GM13977 (cell line): ENCODE measurements at regions not wholly inside any gene's neighbourhood (a gene's known extent, or its start where the extent isn't known, plus 50 kb on each side); places are given as distances from the start of the nearest gene placed in this dataset.
"Not testable (repeated sequence)": the region's sequence is repeated elsewhere in the genome, so short reads cannot be mapped to it uniquely, and the experiment has no call there.

Experiments
- DNase-seq: peaks from one replicate; pipeline ENCODE4 v3.0.0; 2012; ENCODE audit warnings: low spot score
- in situ Hi-C: fragments of 300-500 bp; cut with MboI; formaldehyde crosslinking; loops from one replicate; pipeline ENCODE4 v1.12.0; 2022; ENCODE audit warnings: low sequenced_read_pairs, low pct_unique_long_range_greater_than_20kb, mixed read lengths, inconsistent platforms; ENCODE audit not compliant: unreplicated experiment
- TF ChIP-seq, protein P1 (sequence below): IDR thresholded peaks from 2 replicates; pipeline ENCODE4 v1.5.1; 2012; ENCODE audit warnings: mild to moderate bottlenecking, control low read depth; ENCODE audit not compliant: insufficient read depth; ENCODE audit errors: extremely low read depth, missing control alignments

DNA sequence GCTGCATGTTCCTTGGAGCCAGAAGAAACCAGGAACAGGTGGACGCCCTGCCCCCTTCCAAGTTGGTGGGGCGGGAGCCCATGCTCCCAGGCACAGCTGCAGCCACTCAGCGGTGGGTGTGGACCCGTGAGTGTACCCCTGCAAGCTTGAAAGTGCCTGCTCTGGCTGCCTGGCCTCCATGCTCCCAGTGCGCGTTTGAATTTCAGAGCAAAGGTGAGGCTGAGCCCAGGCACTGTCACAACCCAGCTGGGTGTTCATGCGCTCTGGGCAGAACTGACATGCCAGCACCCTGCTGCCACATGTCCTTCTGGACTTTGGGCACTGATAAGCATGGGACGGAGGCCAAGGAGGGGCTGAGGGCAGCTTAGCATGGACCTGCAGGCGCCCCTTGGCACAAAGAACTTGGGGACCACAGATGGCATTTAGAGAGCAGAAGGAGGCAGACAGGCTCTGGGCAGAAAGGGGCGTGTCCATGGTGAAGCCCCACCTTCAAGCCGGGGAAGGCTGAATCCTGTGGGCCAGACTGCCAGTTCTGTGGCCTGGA, 402.0 kb upstream of the NRG3 start:
- DNase-seq, result no peak
- in situ Hi-C loops, result no loop called here
- TF ChIP-seq, protein P1, sequence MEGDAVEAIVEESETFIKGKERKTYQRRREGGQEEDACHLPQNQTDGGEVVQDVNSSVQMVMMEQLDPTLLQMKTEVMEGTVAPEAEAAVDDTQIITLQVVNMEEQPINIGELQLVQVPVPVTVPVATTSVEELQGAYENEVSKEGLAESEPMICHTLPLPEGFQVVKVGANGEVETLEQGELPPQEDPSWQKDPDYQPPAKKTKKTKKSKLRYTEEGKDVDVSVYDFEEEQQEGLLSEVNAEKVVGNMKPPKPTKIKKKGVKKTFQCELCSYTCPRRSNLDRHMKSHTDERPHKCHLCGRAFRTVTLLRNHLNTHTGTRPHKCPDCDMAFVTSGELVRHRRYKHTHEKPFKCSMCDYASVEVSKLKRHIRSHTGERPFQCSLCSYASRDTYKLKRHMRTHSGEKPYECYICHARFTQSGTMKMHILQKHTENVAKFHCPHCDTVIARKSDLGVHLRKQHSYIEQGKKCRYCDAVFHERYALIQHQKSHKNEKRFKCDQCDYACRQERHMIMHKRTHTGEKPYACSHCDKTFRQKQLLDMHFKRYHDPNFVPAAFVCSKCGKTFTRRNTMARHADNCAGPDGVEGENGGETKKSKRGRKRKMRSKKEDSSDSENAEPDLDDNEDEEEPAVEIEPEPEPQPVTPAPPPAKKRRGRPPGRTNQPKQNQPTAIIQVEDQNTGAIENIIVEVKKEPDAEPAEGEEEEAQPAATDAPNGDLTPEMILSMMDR, result no peak

DNA sequence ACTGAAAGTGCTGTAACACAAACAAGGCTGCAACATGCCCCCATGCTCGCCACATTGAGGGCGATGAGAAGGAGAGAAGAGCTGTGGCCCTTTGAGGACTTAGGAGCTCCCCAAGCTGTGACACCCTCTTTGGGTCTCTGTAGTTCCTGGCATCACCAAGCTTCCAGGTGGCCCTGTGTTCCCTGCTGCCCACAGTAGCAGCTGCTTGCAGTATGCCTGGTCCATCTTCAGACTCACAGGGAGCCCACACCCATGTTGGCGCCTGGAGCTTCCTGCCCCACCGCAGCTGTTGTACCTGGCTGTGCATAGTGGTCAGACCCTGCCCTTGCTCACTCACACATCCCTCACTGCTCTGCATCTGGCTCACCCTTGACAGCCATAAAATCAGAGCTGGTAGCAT, 401.2 kb upstream of the NRG3 start:
- no peak for DNase-seq
- TF ChIP-seq, protein P1, result no peak
- in situ Hi-C loops, result no loop called here

DNA sequence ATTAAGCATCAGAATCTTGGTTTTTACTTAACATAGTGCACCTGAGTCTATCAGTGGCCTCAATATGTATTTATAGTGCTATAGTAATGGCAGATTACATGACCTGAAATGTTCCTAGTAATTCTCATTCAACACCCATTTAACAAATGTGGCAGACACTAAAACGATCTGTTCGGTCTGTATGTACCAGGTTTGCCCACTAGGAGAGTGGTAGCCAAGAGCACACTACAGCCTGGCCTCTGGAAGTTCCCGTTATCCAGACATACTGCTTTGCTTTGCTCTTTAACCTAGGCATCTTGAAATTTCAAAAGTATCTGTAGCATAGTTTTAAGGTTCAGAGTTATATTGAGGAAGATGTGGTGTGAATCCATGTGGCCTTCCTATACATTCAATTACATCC, 395.7 kb upstream of the NRG3 start:
- no peak for DNase-seq
- in situ Hi-C loops, result no loop called here
- TF ChIP-seq, protein P1, result no peak

DNA sequence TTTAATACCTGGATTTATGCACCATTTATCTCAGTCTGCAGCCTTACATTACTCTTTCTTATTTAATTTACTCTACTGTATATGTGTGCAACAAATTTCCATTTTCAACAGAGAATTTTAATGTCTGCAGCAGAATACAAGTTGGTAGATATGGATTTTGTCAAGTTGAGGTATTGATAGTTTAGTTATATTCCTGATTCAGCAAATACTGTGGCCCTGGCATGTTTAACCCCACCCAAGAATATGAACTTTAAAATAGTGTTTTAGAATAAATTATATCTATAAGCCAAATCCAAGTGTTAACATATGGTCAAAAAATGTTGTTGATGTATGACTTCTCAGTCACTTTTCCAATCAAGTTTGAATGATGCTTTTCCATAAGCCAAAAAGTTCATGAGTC, 378.4 kb upstream of the NRG3 start:
- TF ChIP-seq, protein P1, result no peak

DNA sequence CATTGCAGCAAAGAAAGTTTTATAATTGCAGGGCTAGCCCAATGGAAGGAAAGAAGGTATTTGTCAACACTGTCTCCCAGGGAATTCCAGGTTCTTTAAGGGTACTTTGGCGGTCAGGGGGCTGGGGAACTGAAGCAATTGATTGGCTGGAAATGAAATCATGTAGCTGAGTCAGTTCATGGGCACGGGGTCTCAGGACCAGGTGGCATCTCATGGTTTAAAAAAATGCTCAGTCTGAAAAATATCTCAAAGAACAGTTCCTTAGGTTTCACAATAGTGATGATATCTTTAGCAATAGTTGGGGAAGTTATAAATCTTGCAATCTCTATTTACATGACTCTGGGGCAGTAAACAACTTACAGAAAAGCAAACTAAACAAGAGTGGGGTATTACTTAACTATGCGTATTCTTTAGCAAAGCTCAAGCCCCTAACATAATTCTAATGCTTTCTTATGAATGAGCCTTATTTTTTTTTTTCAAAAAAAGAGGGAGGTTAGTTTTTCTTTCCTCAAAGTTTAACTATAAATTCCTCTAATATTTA, 376.9 kb upstream of the NRG3 start:
- in situ Hi-C loops, result no loop called here
- no peak for DNase-seq
- TF ChIP-seq, protein P1, result no peak

More for the DNA sequence above, 378.4 kb upstream of the NRG3 start:
- DNase-seq, result no peak
- in situ Hi-C loops, result no loop called here

DNA sequence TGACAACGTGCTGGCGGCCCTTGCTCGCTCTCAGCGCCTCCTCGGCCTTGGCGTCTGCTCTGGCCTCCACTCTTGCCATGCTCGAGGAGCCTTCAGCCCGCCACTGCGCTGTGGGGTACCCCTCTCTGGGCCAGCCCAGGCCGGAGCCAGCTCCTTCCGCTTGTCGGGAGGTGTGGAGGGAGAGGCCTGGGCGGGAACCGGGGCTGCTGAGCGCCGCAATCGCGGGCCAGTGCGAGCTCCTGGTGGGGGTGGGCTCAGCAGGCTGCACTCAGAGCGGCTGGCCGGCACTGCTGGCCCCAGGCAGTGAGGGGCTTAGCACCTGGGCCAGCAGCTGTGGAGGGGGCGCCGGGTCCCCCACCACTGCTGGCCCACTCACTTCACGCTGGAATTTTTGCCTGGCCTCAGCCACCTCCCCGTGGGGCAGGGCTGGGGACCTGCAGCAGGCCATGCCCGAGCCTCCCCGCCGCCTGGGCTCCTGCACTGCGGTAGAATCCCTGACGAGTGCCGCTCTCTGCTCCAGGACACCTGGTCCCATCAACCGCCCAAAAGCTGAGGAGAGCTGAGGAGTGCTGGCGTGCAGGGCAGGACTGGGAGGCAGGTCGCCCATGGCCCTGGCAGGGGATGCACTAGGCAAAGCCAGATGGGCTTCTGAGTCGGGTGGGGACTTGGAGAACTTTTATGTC, 372.2 kb upstream of the NRG3 start:
- DNase-seq, result no peak
- in situ Hi-C loops, result no loop called here
- TF ChIP-seq, protein P1, result no peak

DNA sequence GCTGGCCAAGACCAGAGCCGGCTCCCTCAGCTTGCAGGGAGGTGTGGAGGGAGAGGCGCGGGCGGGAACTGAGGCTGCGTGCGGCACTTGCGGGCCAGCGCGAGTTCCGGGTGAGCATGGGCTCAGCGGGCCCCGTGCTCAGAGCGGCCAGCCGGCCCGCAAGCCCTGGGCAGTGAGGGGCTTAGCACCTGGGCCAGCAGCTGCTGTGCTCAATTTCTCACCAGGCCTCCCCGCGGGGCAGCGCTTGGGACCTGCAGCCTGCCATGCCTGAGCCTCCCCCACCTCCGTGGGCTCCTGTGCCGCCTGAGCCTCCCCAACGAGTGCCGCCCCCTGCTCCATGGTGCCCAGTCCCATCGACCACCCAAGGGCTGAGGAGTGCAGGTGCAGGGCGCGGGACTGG, 369.2 kb upstream of the NRG3 start:
- in situ Hi-C loops, DNase-seq: not testable (repeated sequence)
